Fibroblast of skin of abdomen (primary cell): ENCODE measurements at regions not wholly inside any gene's neighbourhood (a gene's known extent, or its start where the extent isn't known, plus 50 kb on each side); places are given as distances from the start of the nearest gene placed in this dataset.

Experiments
- DNase-seq: peaks from one replicate; pipeline ENCODE4 v3.0.0-alpha.2; 2013

DNA sequence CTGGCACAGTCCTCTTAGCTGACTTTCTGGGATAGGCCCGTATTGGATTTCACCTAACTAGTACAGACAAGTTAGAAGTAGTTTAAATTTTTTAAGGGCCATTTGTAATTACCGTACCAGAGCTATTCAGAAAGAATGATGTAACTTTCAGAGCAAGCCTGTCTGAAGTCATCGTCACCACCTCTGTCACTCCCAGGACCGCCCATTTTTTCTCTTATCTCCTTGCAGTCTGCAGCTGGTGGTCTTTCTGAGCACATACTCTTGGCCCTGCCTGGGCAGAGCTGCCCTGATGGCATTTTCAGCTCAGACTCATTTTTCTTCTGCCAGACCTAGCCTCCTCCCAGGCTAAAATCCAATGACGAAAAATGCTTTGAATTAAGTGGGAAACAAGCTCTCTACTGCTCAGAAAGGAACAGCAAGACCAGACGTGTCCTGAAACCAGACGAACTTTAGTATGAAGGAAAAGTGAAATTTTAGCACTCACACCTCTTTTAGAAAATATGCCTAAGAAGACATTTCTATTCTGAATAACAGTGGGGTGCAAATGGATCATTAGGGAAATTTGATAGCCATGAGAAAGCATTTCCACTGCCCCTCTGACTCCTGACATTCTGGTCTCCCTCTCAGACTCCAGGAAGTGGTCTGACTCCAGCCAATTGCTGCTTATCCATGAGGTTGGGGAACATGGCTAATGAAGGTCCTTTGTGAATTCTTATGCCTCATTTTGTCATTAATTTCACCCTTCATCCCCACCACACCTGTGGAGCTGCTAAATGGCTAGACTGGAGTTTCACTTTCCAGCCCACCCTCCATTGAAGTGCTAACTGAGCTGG lies 162.4 kb upstream of the GYPA start:
- DNase-seq: no peak

GRCh38 chr4:144304025-144304424 lies 163.5 kb upstream of the GYPA start:
- no peak for DNase-seq

GRCh38 chr4:144310535-144310934 lies 170.0 kb upstream of the GYPA start:
- DNase-seq: no peak

GRCh38 chr4:144313370-144313769 lies 172.9 kb upstream of the GYPA start:
- DNase-seq: no peak

DNA sequence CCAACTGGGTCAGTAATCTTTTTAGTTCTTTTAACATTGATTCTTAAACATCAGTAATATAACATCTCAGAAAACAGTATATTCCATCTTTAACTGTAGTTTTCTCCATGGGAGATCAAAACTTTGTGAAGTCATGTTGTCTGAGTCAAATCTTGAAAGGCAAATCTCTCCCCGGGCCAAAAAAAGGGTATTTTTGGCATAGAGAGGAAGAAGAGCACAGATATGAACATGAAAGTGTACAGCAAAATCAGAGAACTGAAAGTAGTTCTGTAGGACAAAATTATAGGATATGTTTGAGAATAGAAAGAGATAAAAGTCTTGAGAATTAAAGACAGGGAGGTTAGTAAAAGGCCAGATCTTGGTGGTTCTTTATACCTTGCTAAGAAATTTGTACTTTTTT lies 176.4 kb upstream of the GYPA start:
- DNase-seq: no peak

DNA sequence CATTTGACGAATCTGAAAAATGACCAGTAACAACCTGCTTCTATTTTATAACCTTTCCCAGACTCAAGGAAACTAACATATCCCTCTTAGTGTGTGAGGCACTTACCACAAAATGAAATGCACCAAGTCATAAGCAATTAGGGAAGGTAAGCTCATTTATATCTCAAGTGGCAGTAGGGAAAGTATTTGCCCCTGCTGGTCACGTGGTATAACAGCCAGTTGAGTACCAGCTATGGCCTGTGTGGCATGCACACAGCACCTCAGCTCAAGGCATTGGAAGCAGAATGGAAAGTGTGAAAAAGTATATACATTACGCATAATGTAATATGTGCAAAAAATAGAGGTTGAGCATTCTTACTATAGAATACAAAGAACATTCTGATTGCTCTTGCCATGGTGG lies 178.3 kb upstream of the GYPA start:
- DNase-seq: no peak

DNA sequence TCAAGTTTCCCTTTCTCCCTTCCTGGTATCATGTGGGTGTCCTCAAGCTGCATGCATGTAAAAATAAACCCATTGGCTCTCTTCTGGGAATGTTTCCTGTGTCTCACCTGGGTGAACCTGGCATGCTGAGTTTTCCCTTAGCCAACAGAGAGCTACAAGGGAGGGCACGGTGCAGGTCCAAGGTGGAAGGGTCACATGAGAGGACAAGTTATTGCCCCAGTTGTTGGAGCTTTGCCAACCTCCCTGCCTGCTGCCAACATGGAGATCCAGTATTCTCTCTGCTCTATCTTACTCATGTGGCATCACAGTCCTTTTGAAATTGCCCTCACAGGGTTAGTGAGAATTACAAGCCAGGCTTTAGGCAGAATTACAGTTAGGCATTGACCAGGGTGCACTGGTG lies 196.1 kb upstream of the GYPA start:
- no peak for DNase-seq

GRCh38 chr4:144338148-144338547 lies 197.6 kb upstream of the GYPA start:
- DNase-seq: peak; percentile 76

GRCh38 chr4:144338834-144339233 lies 198.3 kb upstream of the GYPA start:
- DNase-seq: no peak

DNA sequence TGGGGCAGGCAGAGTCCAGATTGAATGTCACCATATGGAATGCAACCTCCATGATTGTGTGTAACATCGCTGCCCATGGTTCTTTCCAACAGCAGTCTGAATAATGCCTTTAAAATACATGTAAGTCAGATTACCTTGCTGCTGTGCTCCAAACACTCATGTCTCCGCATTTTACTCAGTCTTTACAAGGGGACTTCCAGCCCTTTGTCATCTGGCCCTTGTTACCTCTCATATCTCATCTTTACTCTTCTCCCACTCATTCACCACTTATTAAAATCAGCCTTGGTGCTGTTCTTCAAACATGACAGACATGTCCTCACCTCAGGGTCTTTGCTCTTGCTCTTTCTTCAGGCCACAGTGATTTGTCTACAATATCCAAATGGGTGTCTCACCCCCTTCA lies 200.4 kb upstream of the GYPA start:
- no peak for DNase-seq

- DNase-seq: peak; percentile 92
Observed at GRCh38 chr4:144342949-144343760, 202.6 kb upstream of the GYPA start.

DNA sequence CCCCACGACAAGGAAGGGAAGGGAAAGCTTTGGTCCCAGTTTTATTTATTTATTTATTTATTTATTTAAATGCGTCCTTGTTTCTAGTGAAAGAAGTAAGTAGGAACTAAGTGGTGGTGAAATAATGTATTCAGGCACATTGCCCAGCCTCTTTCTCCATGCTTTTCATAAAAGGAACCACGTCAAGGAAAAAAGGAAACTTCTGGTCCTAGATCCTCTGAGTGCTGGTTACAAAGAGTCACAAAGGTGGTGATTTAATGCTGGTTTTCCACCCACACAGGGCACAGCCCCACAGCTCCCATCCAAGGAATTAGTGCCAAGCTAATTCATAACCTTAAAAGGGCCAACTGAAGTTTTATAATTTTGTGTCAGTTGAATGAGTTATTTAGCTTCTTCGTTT lies 206.6 kb upstream of the GYPA start:
- DNase-seq: no peak

DNA sequence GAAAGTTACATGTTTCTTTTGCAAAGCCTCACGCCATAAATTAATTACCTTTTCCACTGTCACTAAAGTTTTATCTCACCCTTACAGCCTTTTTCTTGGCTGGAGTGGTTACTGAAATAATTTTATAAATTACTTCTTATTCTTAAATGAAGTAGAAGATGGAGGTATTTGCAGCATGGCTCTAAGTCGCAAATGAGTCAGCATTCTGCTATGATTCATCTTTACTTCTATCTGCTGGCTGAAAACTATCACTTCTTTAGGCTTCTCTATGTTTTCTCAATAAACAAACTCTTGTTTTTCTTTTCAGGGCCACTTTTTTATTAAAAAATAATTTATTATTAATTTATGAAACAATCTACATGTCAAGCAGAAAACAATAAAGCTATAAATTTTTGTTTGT lies 210.2 kb upstream of the GYPA start:
- peak; percentile 48 for DNase-seq

DNA sequence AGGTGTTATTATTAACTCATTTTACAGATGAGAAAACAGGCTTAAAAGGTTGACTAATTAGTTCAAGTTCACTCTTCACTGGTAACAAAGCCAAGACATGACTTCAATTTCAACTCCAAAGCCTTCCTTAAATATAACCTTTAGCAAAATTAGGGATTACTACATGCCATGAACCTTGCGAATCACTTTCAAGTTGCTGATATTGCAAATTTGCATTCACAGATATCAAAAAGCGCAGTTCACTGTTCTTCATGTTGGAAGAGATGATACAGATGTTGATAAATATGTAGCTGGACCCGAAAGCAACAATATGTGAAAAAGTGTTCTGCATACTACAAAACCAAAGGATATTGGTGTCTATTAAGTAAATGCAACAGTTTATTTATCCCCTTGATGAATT lies 210.8 kb upstream of the GYPA start:
- no peak for DNase-seq

DNA sequence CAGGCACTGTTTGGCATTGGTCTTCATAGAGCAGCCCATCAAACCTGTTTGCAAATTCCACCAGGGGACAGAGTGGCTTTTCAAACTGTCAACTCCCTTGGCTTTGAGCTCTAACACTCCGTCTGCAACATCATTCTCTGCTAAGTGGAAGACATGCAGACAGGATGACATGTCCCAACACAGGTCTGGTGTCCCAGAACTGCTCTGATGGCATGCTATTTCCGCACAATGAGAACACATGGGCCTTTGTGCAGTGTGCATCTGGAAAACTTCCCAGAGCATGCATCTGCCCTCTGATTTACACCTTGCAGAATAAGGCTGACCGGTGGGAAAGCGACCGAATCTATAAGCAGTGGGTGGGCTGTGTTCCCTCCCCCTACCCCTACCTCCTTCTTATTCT lies 212.8 kb upstream of the GYPA start:
- no peak for DNase-seq

GRCh38 chr4:144355811-144356757 lies 215.6 kb upstream of the GYPA start:
- peak; percentile 99 for DNase-seq

- DNase-seq: no peak
Observed at GRCh38 chr4:144356941-144357381, 216.4 kb upstream of the GYPA start.

GRCh38 chr4:144357975-144358374 lies 217.5 kb upstream of the GYPA start:
- no peak for DNase-seq

DNA sequence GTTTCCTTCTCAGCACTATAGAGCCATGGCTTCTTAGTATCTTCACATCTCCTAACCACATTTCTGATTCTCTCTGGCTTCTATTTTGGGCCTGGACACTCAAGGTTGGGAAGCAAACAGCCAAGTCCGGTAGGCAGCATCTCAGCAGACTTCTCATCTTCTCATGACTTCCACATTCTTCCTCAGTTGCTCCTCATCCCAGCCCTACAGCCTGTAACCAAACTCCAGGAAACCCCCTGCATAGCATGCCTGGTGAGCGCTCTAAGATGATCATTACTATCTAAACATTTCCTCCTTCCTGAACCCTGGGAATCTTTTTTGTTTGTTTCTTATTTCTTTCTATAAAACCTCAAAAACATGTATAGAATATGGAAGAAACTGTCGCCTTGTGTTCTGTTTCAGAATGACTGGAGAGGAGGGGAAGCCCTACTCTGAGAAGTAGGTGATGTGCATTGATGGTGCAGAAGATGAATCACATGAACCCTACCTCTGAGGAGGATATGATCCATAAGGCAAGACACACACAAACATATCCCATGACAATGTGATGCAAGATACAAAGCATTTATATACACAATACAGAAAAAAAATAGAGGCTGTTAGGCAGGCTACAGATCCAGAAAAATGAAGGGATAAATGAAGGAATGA lies 219.8 kb upstream of the GYPA start:
- no peak for DNase-seq

- DNase-seq: no peak
Observed at GRCh38 chr4:144362366-144362765, 221.8 kb upstream of the GYPA start.

DNA sequence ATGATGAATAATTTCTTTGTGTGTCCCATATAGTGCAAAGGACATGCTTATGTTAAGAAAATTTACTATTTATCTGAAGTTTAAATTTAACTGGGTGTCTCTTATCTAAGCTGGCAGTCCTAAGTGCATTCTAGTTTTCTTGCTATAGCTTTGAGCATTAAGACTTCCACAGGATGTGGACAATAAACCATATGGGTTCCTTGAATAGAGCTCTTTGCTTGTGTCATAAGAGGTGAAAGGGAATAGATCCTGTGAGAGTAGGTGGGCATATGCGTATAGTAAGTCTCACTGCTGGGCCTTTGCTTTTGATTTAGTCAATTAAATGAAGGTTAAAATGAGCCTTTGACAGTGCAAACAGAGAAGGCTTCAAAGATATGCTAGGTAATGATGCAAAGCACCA lies 223.4 kb upstream of the GYPA start:
- no peak for DNase-seq

- DNase-seq: no peak
Observed at GRCh38 chr4:144366425-144366824, 225.9 kb upstream of the GYPA start.
